Suprapubic skin (tissue), 4 donors: ENCODE measurements at regions not wholly inside any gene's neighbourhood (a gene's known extent, or its start where the extent isn't known, plus 50 kb on each side); places are given as distances from the start of the nearest gene placed in this dataset.

Experiments
- DNase-seq, 2 donors: peaks; one replicate each; pipeline ENCODE4 v3.0.0-alpha.2; 2019; ENCODE audit warnings: low spot score in 2 of 2
- H3K27ac ChIP-seq: fragments of 200-600 bp; sonication (generic); one replicate; pipeline ENCODE4 v1.5.1; 2019
- H3K27me3 ChIP-seq: fragments of 200-600 bp; sonication (generic); one replicate; pipeline ENCODE4 v1.5.1; 2019
- H3K36me3 ChIP-seq: fragments of 200-600 bp; sonication (generic); one replicate; pipeline ENCODE4 v1.5.1; 2019
- H3K4me1 ChIP-seq: fragments of 200-600 bp; sonication (generic); one replicate; pipeline ENCODE4 v1.5.1; 2019
- H3K4me3 ChIP-seq: fragments of 200-600 bp; sonication (generic); one replicate; pipeline ENCODE4 v1.5.1; 2019; ENCODE audit warnings: mild to moderate bottlenecking
- H3K9me3 ChIP-seq: fragments of 200-600 bp; sonication (generic); one replicate; pipeline ENCODE4 v1.5.1; 2019
- CTCF ChIP-seq, 2 donors: fragments of 200-600 bp in 1 of 2; fragments of 450-650 bp in 1 of 2; sonication (generic) in 1 of 2; IDR thresholded peaks; one replicate each; pipeline ENCODE4 v1.5.1; 2016 to 2019; ENCODE audit warnings: antibody characterized with exemption in 2 of 2, mild to moderate bottlenecking in 1 of 2, moderate library complexity in 1 of 2
- EP300 ChIP-seq: sonication (generic); formaldehyde crosslinking; IDR thresholded peaks from one replicate; pipeline ENCODE4 v1.6.1; 2017; ENCODE audit warnings: antibody characterized with exemption
- POLR2A ChIP-seq, 2 donors: fragments of 450-650 bp; IDR thresholded peaks; one replicate each; pipeline ENCODE4 v1.6.1; 2017; ENCODE audit warnings: antibody characterized with exemption in 2 of 2, mild to moderate bottlenecking in 2 of 2, moderate library complexity in 2 of 2
- POLR2AphosphoS5 ChIP-seq, 3 donors: sonication (generic); formaldehyde crosslinking; IDR thresholded peaks; one replicate each; pipeline ENCODE4 v1.6.1; 2017; ENCODE audit warnings: antibody characterized with exemption in 3 of 3
- whole genome bisulfite sequencing: methylation state at CpG from one replicate; pipeline ENCODE4 v1.1.5; 2018; 5-methylcytosine and 5-hydroxymethylcytosine counted together

- H3K4me3 ChIP-seq = no peak overlapping the region
- H3K9me3 ChIP-seq = no peaks in the 10 kb centered on the region
- WGBS = 2% methylated on average over 4 of the region's 4 CpGs
- no peak overlapping the region for H3K27ac ChIP-seq
- TF ChIP-seq EP300 (no peak), POLR2AphosphoS5 (IDR thresholded peaks at IDR 0.05) (no peak), CTCF (IDR thresholded peaks at IDR 0.05) (peak; percentile 34 to 36), POLR2A (IDR thresholded peaks at IDR 0.05) (no peak)
- no peaks in the 10 kb centered on the region for H3K27me3 ChIP-seq
- no peak for DNase-seq
- H3K4me1 ChIP-seq = peaks cover 24% of the 10 kb centered on the region
- no peaks in the 10 kb centered on the region for H3K36me3 ChIP-seq
Measured at GRCh38 chr13:50085063-50085462, 69.8 kb downstream of the KCNRG start.

DNA sequence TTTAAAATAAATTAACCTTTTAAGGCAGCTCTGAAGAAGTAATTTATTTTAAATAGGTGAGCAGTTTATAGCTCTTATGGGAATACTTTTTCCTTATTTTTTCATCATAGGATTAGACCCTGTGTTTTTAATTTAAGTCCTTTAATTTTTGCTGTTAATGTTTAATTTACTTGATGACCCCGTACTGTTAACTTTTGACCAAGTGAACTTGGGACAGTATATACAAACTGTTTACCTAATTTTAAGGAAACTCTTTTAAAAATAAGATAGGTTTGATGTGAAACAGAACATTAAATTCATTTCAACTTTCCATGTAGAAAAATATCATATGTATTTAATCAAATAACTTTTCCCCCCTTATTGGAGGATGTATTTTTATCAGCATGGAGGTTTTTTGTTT is 74.4 kb downstream of the KCNRG start:
- Histone ChIP-seq H3K27me3 (no peaks in the 10 kb centered on the region), H3K4me1 (peaks cover 6% of the 10 kb centered on the region), H3K27ac (no peak overlapping the region), H3K4me3 (no peak overlapping the region), H3K36me3 (no peaks in the 10 kb centered on the region), H3K9me3 (no peaks in the 10 kb centered on the region)
- 96% methylated on average over 1 of the region's 1 CpG for WGBS
- TF ChIP-seq EP300 (no peak), POLR2A (IDR thresholded peaks at IDR 0.05) (no peak), POLR2AphosphoS5 (IDR thresholded peaks at IDR 0.05) (no peak), CTCF (IDR thresholded peaks at IDR 0.05) (no peak)
- DNase-seq = no peak

DNA sequence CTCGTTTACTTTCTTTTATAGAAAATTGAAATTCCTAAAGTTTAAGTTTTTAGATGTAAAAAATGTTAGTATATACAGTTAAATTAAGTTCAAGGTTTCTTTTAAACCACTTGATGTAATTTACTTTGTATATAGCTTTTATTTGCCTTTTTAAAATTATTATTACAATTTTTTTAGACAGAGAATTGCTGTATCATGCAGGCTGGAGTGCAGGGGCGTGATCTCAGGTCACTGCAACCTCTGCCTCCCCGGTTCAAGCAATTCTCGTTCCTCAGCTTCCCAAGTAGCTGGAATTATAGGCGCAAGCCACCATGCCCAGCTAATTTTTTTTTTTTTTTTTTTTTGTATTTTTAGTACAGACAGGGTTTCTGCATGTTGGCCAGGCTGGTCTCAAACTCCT is 75.0 kb downstream of the KCNRG start:
- 94% methylated on average over 5 of the region's 5 CpGs for WGBS
- Histone ChIP-seq H3K9me3 (no peaks in the 10 kb centered on the region), H3K36me3 (no peaks in the 10 kb centered on the region), H3K27me3 (no peaks in the 10 kb centered on the region), H3K27ac (no peak overlapping the region), H3K4me1 (peaks cover 2% of the 10 kb centered on the region), H3K4me3 (no peak overlapping the region)
- no peak for DNase-seq
- TF ChIP-seq CTCF (IDR thresholded peaks at IDR 0.05) = no peak
- no peak for TF ChIP-seq EP300
- no peak for TF ChIP-seq POLR2AphosphoS5 (IDR thresholded peaks at IDR 0.05)

DNA sequence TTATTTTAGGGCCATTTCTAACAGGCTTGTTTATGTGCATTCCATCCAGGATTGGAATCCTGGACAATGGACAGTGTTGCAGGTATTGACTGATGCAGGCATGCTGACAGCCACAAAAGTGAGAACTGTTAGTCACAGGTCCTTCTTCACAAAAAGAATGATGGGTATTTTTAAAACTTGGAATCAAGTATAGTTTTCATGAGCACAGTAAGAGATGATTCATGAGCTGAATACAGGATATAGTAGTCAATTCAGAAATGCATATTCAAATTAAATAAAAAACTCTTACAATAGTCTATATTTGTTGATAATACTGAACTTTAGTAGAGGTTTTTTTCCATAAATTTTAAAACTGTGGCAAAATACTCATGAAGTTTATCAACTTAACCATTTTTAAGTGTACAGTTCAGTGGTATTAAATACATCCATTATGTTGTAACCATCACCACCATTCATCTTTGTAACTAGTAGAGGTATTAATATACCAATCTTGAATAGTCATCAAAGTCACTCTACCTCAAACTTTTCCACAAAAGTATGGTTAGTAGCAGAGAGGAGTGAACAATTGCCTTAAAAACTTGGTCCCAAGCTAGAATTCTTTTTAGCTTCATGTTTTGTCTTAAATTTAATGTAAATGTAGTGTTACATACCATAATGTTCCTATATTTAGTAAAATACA is 79.5 kb downstream of the KCNRG start:
- peaks cover 16% of the 10 kb centered on the region for H3K9me3 ChIP-seq
- TF ChIP-seq CTCF (IDR thresholded peaks at IDR 0.05) (no peak), EP300 (no peak), POLR2A (IDR thresholded peaks at IDR 0.05) (no peak), POLR2AphosphoS5 (IDR thresholded peaks at IDR 0.05) (no peak)
- H3K27me3 ChIP-seq = no peaks in the 10 kb centered on the region
- DNase-seq = no peak
- no peak overlapping the region for H3K4me3 ChIP-seq
- H3K36me3 ChIP-seq = no peaks in the 10 kb centered on the region
- H3K27ac ChIP-seq = no peak overlapping the region
- H3K4me1 ChIP-seq = no peaks in the 10 kb centered on the region

GRCh38 chr13:50098693-50099092 is 83.4 kb downstream of the KCNRG start:
- Histone ChIP-seq H3K4me3 (no peak overlapping the region), H3K36me3 (no peaks in the 10 kb centered on the region), H3K4me1 (no peaks in the 10 kb centered on the region), H3K9me3 (peaks cover 17% of the 10 kb centered on the region), H3K27ac (no peak overlapping the region), H3K27me3 (no peaks in the 10 kb centered on the region)
- DNase-seq = no peak
- TF ChIP-seq POLR2A (IDR thresholded peaks at IDR 0.05) (no peak), EP300 (no peak), CTCF (IDR thresholded peaks at IDR 0.05) (no peak), POLR2AphosphoS5 (IDR thresholded peaks at IDR 0.05) (no peak)
- WGBS = 90% methylated on average over 1 of the region's 1 CpG
